Calu3 (cell line): ENCODE measurements at regions not wholly inside any gene's neighbourhood (a gene's known extent, or its start where the extent isn't known, plus 50 kb on each side); places are given as distances from the start of the nearest gene placed in this dataset.

Experiments used
- BruUV-seq: library from RNA; stranded (reverse); fragments of 400-500 nt; replicated peaks from 2 replicates; lab custom pipeline; 2021; lab: Mats Ljungman, UMichigan
- CTCF ChIA-PET: fragments of 300-600 bp; sonication (Branson Sonifier 250); formaldehyde crosslinking; loops from one replicate; lab custom pipeline; 2022; ENCODE audit warnings: antibody characterized with exemption; lab: Charles Lee
- DNase-seq: peaks from one replicate; pipeline ENCODE4 v3.0.0; 2022
- H3K27ac Mint-ChIP-seq: one replicate; pipeline ENCODE4 v1.8.0; 2022; ENCODE audit warnings: mixed read lengths; ENCODE audit not compliant: unreplicated experiment
- H3K27me3 Mint-ChIP-seq: one replicate; pipeline ENCODE4 v1.8.0; 2022; ENCODE audit warnings: mixed read lengths; ENCODE audit not compliant: unreplicated experiment
- H3K36me3 Mint-ChIP-seq: one replicate; pipeline ENCODE4 v1.8.0; 2022; ENCODE audit warnings: mild to moderate bottlenecking, moderate library complexity, mixed read lengths; ENCODE audit not compliant: insufficient read depth, unreplicated experiment
- H3K4me1 Mint-ChIP-seq: one replicate; pipeline ENCODE4 v1.8.0; 2022; ENCODE audit warnings: mild to moderate bottlenecking, low read depth, mixed read lengths; ENCODE audit not compliant: unreplicated experiment
- H3K4me3 Mint-ChIP-seq: one replicate; pipeline ENCODE4 v1.8.0; 2022; ENCODE audit warnings: mild to moderate bottlenecking, low read depth, moderate library complexity, mixed read lengths; ENCODE audit not compliant: unreplicated experiment
- H3K9me3 Mint-ChIP-seq: one replicate; pipeline ENCODE4 v1.8.0; 2022; ENCODE audit warnings: low read depth, mixed read lengths; ENCODE audit not compliant: unreplicated experiment
- intact Hi-C: fragments of 100-400 bp; cut with micrococcal nuclease; formaldehyde crosslinking; loops from one replicate; pipeline ENCODE4 v1.10.0; 2022; ENCODE audit not compliant: unreplicated experiment
- TF ChIP-seq, protein P1 (sequence below): fragments of 200-600 bp; IDR thresholded peaks from one replicate; pipeline ENCODE4 v1.8.0; 2022; ENCODE audit warnings: antibody characterized with exemption; ENCODE audit not compliant: unreplicated experiment

DNA sequence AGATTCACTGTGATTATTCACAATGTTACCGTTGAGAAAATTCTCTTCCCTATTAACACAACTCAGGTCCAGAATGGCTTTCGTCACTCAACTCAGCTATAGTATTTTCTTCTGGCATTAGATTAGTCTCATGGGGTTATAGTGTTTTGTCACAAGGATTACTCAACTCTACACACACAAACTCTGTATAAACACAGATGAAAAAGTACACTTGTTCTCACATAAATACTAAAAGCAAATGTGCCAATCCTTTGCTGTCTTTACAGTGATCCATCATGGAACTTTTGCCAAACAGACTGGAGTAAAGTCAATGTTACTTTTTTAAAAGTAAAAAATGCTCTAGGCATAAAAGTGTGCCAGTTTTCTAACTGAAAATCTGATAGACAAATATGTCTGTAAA, 267.6 kb downstream of the RBM43 start:
- Mint-ChIP-seq H3K36me3 (no peaks in the 10 kb centered on the region), H3K4me3 (no peak overlapping the region), H3K27me3 (no peaks in the 10 kb centered on the region), H3K4me1 (no peaks in the 10 kb centered on the region), H3K9me3 (no peaks in the 10 kb centered on the region), H3K27ac (no peak overlapping the region)
- TF ChIP-seq, protein P1, sequence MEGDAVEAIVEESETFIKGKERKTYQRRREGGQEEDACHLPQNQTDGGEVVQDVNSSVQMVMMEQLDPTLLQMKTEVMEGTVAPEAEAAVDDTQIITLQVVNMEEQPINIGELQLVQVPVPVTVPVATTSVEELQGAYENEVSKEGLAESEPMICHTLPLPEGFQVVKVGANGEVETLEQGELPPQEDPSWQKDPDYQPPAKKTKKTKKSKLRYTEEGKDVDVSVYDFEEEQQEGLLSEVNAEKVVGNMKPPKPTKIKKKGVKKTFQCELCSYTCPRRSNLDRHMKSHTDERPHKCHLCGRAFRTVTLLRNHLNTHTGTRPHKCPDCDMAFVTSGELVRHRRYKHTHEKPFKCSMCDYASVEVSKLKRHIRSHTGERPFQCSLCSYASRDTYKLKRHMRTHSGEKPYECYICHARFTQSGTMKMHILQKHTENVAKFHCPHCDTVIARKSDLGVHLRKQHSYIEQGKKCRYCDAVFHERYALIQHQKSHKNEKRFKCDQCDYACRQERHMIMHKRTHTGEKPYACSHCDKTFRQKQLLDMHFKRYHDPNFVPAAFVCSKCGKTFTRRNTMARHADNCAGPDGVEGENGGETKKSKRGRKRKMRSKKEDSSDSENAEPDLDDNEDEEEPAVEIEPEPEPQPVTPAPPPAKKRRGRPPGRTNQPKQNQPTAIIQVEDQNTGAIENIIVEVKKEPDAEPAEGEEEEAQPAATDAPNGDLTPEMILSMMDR: no peak
- CTCF ChIA-PET: no interaction called here
- BruUV-seq: no TSS peak
- no peak for DNase-seq
- intact Hi-C loops: no loop called here

DNA sequence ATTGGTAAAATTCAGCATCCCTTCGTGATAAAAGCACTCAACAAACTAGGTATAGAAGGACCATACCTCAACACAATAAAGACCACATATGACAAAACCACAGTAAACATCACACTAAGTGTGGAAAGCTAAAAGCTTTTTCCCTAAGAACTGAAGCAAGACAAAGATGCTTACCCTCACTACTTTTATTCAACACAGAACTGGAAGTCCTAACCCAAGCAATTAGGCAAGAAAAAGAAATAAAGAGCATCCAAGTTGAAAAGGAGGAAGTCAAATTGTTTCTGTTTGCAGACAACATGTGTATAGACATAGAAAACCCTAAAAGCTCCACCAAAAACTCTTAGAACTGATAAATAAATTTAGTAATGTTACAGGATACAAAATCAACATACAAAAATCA, 271.7 kb downstream of the RBM43 start:
- DNase-seq: no peak
- TF ChIP-seq, protein P1: no peak
- CTCF ChIA-PET: no interaction called here
- no peaks in the 10 kb centered on the region for H3K27me3 Mint-ChIP-seq
- no peaks in the 10 kb centered on the region for H3K36me3 Mint-ChIP-seq
- H3K9me3 Mint-ChIP-seq: no peaks in the 10 kb centered on the region
- H3K27ac Mint-ChIP-seq: no peak overlapping the region
- no peaks in the 10 kb centered on the region for H3K4me1 Mint-ChIP-seq
- no TSS peak for BruUV-seq
- H3K4me3 Mint-ChIP-seq: no peak overlapping the region
- intact Hi-C loops: no loop called here

DNA sequence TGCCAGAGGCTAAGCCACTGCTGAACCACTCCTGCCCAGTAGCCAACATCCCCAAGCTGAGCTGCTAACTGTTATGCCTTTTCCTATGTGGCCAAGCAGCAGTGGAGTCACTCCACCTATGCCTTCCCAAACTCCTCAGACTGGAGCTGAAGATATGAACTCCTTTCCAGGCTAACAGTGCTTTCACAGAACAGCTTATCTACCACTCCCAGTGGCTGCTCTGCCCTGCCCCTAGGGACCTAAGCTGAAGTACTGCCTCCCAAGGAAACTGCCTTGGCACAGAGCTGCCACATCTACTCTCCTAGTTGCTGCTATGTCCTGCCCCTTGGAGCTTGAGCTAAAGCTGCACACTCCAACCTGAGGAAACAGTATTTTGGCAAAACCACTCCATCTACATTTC, 275.9 kb downstream of the RBM43 start:
- BruUV-seq: no TSS peak

DNA sequence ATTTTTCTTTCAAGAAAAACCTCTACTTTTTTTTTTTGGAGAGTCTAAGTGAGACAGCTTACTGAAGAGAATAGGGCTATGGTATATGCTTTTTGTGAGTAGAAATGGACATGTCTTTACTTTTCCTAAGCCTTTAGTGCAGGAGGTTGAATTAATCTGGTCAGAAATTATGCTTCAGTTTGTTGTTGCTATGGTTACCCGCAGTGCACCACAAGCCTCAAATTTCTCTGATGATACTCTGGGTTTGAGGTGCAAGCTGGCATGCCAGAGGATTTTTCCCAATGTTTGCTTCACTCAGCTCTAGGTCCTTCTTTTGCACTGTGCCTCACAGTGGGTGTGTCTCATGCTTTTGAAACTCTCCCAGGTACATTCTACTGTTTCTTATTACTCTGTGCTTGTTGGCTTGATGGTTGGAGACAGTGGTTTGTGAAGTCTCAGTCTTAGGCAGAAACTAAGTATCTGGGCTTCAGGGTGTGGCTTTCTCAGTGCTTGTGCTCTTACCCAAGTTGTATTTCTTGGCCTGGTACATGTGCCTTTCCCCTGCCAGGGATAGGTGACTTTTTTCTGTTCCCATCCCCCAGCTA, 278.3 kb downstream of the RBM43 start:
- Mint-ChIP-seq H3K4me1 (no peaks in the 10 kb centered on the region), H3K9me3 (no peaks in the 10 kb centered on the region), H3K36me3 (no peaks in the 10 kb centered on the region), H3K4me3 (no peak overlapping the region), H3K27me3 (no peaks in the 10 kb centered on the region), H3K27ac (no peak overlapping the region)
- no peak for DNase-seq
- intact Hi-C loops: no loop called here
- BruUV-seq: no TSS peak
- TF ChIP-seq, protein P1: no peak
- CTCF ChIA-PET: no interaction called here

More for the DNA sequence above, 275.9 kb downstream of the RBM43 start:
- CTCF ChIA-PET: no interaction called here
- intact Hi-C loops: no loop called here
- no peak for DNase-seq
- Mint-ChIP-seq H3K27ac (no peak overlapping the region), H3K4me3 (no peak overlapping the region), H3K27me3 (no peaks in the 10 kb centered on the region), H3K9me3 (no peaks in the 10 kb centered on the region), H3K4me1 (no peaks in the 10 kb centered on the region), H3K36me3 (no peaks in the 10 kb centered on the region)
- TF ChIP-seq, protein P1: no peak
